Spleen (tissue), 7 donors: ENCODE measurements at regions not wholly inside any gene's neighbourhood (a gene's known extent, or its start where the extent isn't known, plus 50 kb on each side); places are given as distances from the start of the nearest gene placed in this dataset.

ENCODE experiments used
- CTCF ChIP-seq, 11 experiments: fragments of 200-600 bp in 7 of 11; fragments of 450-650 bp in 4 of 11; sonication (generic) in 4 of 11; IDR thresholded peaks in 8 of 11; conservative IDR thresholded peaks in 3 of 11; 1 replicate in 7 of 11; 2 replicates in 4 of 11; pipeline versions ENCODE4 v1.4.0 to v1.8.0; 2016 to 2021; ENCODE audit warnings: antibody characterized with exemption in 11 of 11, inconsistent platforms in 4 of 11, mild to moderate bottlenecking in 1 of 11
- POLR2A ChIP-seq, 3 donors: fragments of 450-650 bp; IDR thresholded peaks; one replicate each; pipeline ENCODE4 v1.5.1; 2017; ENCODE audit warnings: antibody characterized with exemption in 3 of 3, mild to moderate bottlenecking in 1 of 3
- donor health status: DM: no; HTN: no; CAD: no; lungs with moderate emphysema.
- donor health status: DM: no; HTN: no; CAD: no.
- donor health status: DM: no; HTN: no; CAD: no.

- TF ChIP-seq CTCF (IDR thresholded peaks at IDR 0.05 in 8 of 11, conservative IDR thresholded peaks at IDR 0.05 in 3 of 11) (no peak), POLR2A (IDR thresholded peaks at IDR 0.05) (no peak)
These were observed 577.1 kb upstream of the KLHL29 start for GRCh38 chr2:22807872-22808271.
